ENCODE measurements at regions not wholly inside any gene's neighbourhood (a gene's known extent, or its start where the extent isn't known, plus 50 kb on each side); places are given as distances from the start of the nearest gene placed in this dataset.
"Not testable (repeated sequence)": the region's sequence is repeated elsewhere in the genome, so short reads cannot be mapped to it uniquely, and the experiment has no call there.

DNA sequence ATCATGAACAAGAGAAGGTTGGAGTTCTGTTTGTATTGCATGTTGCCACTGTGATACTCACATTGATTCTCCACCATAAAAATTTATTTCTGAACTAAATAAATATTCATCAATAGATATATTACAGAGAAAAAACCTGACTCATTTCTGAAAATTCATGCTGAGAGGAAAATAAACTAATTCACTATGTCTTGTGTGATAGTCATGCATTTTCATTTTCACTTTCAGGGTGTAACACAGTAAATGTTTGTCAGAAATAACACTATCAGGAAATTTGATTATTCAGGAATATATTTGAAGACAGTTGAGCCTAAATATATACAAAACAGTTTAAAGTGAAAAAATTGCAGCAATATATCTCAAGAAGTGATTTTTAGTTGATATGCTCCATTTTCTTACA lies 335.2 kb downstream of the KCNJ3 start:
- no peak for DNase-seq (ENCODE audit: low spot score)

DNA sequence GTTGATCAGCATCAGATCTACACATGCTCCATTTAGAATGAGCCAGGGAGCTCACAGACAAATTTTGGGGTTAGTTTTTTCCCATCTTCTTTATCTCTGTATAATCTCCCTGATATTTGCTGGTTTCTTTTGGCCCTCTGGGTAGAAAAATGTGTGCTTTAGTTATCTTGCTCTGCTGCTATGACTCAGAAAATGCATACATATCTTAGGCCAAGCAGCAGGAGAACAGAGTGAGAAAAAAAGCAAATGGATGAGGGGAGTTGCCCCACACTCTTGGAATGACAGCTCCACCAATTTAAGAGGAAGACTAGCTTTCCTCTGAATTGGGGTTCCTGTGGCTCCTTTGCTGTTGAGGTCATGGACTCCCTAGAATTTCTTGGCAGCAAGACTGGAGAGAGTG lies 331.8 kb downstream of the KCNJ3 start:
- no peak for DNase-seq (ENCODE audit: low spot score)

DNA sequence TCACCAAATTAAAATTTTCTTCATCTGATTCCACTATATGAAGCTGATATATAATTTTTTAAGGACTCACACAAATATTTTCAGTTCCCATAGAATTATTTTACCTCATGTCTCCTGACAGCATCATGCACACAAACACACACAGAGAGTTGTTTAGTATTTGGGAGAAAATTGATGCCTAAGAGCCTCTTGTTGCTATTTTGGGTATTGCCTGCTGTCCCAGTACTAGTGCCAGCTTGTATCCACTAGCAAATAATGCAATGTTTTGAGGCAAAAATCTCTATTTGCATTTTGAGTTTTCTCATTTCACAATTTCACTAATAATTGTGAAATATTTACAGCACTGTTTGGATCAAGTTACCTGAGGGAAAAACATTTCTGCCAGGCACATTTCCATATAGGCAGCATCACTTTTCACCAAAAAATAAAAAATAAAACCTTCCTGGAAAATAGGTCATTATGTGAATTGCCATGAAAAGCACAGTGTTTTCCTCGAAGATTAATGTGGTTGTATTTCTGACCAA lies 328.2 kb downstream of the KCNJ3 start:
- DNase-seq (ENCODE audit: low spot score): no peak

DNA sequence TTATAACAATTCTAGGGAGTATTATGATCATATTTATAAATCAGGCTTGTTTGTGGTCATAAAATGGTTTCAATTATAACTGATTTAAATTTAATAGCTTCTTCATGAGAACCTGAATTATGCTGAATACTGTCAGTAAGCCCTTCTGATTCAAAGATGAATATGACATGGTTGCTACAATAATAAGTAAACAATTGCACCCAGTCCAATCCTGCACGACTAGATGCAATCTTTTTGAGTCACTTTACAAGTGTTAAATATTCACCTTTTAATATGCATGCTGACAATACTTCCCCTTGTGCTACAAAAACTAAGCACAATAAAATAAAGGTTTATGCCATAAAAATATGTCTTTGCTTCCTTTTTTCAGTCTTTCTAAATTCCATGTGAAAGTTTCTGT lies 325.2 kb downstream of the KCNJ3 start:
- no peak for DNase-seq (ENCODE audit: low spot score)

DNA sequence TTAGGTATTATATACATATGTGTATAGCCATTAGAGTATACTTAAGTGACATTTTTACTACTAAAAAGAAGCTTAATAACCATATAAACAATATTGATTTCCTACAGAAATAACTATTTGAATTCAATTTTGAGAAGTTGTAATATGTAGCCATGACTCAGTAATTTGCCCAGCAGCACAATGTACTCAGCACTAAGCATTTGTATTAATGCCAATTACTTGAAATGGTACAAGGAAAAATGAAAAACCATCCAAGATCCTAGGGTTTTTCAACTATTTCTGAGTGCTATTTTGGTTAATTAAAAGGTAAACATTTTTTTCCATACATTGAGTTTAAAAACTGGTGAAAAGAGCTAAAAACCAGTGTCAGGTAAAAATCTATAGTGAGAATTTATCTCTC lies 324.0 kb downstream of the KCNJ3 start:
- DNase-seq (ENCODE audit: low spot score): no peak

DNA sequence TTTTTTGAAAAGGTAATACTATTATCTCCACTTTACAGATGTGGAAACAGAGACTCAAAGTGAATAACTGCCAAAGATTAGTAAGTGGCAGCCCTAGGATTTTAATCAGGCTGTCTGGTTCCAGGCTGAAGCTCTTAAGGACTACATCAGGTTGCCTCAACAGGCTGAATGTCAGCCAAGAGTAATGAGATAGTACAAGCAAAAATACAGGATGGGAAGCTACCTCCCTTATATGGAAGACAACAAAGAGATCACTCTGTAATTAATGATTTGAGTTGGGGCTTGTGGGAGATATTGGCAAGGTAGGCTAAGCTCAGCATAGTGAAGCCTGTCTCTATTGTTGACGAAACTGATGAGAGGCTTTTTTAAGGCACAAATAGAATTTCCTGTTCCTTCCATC lies 323.1 kb downstream of the KCNJ3 start:
- no peak for DNase-seq (ENCODE audit: low spot score)

DNA sequence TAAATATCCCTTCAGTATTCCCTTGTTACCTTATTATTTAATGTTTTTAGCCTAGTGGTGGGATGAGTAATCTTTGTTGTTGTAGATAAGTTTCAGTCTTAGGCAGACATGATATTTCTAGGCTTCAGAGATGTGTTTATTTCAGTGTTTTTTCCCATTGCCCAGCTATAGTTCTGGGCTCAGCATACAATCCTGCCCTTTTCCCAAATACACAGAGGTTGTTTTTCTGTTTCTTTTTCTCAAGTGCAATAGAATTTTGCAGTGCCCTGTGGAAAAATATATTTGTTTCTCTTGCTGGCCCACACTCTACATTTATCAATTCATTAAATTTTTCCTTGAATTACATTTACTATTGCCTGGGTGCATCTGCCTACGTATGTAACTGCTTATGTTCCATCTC lies 321.8 kb downstream of the KCNJ3 start:
- no peak for DNase-seq (ENCODE audit: low spot score)

DNA sequence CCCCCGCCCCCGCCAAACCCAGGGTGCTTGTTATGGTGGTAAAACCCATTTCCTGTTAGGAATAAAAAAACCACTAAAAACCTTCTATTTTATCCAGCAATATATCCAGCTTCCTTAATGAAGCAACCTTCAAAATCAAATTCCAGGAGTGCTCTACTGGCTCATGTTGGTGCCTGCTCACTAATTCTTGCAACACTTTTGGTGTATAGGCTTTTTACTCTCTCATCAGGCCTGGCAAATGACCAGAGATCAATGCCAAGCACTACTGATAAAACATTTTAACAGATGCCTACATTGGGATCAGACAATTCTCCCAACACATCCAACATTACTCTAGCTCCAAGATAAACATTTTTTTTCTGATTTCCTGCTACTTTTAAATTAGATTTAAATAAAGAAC lies 312.4 kb downstream of the KCNJ3 start:
- no peak for DNase-seq (ENCODE audit: low spot score)

DNA sequence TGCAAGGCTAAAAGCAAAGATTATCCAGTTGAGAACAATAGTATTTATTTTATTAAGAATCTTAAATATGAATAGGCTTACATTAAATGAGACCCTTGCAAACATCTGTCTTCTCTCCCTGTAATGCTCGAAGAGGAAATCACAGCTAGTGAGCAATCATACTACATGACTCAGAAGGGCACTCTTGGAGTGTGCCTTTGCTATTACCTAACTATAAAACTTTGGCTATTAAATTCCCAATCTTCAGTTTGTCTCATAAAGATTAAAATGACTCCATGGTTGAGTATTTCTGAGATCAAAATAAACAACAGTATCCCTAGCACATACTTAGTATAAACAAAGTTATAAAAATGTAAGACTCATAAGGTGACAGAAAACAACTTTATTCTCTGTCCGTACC lies 296.9 kb downstream of the KCNJ3 start:
- DNase-seq (ENCODE audit: low spot score): no peak

DNA sequence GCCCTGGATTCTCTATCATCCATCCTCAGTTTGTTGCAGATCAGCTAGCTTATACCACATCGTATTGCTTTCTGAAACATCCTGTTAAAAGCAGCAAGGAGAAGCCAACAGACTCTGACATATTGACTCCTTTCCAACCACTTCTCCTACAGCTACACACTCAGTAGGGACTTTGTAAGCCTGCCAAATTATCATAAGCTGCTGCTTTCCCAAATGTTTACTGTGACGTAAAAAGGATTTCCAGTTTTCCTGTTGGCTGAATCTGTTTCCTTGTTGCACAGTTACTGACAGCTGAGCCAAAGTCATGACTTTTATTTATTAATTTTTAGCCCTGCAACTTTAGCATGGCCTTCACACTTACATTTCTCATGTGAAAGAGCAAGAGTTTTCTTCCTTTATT lies 294.3 kb downstream of the KCNJ3 start:
- no peak for DNase-seq (ENCODE audit: low spot score)

DNA sequence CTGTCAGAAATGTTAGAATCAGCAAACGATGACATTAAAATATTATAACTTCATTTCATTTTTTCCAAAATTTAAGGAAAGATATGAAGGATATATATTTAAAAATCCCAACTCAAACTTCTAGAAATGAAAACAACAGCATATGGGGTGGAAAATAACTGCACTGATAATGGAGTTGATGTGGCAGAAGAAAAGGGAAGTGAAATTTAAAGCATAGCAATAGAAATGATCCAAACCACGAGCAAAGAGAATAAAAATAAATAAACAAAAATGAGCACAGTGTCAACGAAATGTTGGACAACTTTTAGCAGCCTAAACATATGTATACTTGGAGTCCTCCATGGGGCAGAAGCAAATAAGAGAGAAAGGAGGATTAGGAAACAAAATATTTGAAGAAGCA lies 280.2 kb downstream of the KCNJ3 start:
- no peak for DNase-seq (ENCODE audit: low spot score)

DNA sequence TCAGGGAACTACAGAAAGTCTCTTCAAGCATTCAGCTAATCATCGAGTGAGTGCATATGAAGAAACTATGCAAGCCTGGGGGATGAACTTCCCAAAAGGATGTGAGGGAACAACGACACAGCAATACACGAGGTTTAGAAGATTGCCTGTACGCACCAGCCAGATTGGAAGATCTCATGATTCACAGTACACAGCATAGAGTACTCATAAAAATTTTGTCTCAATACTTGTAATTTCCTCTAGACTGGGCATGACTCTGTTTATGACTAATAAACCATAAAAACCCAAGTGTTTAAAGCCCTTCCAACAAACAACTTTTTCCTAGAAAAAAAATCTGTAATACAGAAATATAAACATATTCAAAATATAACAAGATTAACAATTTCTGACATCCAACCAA lies 279.7 kb downstream of the KCNJ3 start:
- DNase-seq (ENCODE audit: low spot score): no peak

DNA sequence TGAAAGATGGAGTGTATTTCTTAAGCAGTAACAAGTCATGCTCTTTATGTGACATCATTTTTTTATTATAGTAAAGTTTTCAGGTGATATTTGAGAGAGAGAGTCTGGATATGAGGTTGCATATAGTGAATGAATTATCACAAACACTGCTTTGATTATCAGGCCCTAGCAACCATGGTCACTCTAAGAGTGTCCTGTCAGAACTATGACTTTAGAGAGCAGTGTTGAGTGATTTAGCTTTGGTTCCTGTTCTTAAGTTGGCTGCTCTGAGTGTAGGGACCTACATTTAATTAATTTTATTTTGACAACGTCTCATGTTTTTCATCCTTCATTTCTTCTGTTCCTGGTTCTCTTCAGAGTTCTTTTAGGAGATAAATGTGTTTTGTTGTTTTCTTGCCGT lies 275.5 kb downstream of the KCNJ3 start:
- no peak for DNase-seq (ENCODE audit: low spot score)

DNA sequence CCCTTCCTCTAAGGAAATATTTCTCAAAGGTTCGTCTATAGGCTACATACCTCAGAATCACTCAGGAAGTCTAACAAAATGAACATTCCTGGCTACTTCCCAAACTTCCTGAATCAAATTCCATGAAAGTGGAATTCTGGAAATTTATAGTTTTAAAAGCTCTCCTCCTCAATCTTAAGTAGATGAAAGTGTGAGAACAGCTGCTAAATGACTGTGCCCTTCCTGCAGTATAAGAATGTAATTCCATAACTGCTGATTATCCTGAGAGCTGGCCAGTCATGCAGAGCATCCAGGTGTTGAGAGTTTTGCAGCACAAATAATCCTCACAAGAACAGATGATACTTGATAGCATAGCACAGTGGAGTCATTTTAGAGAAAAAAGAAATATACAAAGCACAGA lies 265.0 kb downstream of the KCNJ3 start:
- no peak for DNase-seq (ENCODE audit: low spot score)

DNA sequence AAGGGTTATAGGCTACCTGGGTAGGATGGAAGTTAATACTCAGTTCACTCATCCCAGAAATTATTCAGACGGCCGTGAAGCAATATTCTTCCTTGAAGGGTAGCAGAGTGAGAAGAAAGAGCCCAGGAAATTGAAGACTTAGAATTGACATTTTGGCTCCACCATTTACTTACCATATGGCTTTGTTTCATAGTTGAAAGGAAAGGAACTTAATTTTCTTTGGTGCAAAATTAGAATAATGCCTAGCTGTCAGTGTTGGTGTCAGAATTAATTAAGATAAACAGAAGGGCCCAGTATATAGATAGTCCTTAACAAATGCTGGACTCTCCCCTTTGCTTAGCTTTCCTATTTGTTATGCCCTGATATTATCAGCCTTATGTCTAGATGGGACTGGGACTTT lies 263.2 kb downstream of the KCNJ3 start:
- no peak for DNase-seq (ENCODE audit: low spot score)

DNA sequence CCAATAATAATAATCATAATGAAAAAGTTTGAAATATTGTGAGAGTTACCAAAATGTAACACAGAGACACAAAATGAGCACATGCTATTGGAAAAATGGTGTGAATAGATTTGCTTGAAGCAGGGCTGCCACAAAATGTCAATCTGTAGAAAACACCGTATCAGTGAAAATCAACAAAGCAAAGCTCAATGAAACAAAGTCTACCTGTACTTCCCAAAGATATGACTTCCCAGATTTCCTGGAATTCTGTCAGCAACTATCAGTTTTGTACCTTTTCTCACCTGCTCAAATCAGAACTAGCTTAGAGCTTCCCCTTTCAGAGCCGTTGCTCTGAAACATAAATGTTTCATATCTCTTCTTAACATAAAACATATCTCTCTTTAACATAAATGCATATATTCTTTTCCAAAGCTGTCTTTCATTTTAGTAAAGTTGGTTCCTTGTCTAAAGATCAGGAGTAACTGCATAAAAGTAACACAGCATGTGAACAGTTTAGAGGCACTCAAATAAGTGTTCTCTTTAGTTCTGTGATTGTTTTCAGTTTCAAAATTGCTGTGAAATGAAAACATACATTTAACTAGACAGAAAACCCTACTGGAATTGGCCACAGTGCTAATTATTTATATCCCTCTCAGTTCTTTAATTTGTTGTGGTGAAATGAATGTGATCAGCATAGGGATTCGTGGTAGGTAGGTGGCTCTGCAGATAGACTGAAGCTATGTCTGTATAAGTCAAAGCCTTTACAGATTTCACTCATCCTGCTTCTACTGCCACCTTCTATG lies 262.5 kb downstream of the KCNJ3 start:
- DNase-seq (ENCODE audit: low spot score): no peak

DNA sequence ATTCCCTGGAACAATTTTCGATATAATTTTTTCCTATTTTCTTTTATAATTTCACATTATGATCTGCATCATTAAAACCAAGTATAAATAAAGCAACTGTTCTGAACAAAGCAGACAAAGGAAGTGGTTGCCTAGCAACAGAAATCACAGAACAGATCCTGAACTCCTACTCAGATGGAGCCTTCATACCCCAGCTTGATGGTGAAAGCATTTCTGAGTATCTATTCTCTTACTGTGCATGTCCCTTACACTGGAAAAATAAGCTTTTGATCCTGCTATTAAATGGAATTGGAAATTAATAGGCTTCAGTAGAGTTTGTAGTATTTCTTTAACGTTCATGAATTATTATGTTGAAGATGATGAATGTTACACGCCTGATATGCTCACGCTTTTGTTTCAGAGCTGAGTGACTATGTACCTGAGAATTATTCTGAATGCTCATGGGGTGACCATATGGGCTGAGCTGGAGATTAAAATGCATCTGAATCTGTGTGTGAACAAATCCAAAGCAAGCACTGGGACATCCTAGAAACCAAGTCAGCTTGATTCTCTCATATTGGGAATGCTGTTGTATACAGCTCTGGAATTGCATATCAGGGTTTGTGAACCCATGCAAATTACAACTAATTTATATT lies 254.0 kb downstream of the KCNJ3 start:
- DNase-seq (ENCODE audit: low spot score): no peak

DNA sequence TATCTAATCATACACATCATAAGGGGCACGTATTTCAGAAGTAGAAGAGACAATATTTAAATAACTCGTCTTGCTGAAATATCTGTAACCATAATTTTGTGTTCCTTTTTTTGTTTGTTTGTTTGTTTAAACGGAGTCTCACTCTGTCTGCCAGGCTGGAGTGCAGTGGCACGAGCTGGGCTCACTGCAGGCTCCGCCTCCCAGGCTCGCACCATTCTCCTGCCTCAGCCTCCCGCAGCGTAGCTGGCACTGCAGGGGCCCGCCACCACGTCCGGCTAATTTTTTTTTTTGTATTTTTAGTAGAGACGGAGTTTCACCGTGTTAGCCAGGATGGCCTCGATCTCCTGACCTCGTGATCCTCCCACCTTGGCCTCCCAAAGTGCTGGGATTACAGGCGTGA lies 248.9 kb downstream of the KCNJ3 start:
- not testable (repeated sequence) for DNase-seq (ENCODE audit: low spot score)

DNA sequence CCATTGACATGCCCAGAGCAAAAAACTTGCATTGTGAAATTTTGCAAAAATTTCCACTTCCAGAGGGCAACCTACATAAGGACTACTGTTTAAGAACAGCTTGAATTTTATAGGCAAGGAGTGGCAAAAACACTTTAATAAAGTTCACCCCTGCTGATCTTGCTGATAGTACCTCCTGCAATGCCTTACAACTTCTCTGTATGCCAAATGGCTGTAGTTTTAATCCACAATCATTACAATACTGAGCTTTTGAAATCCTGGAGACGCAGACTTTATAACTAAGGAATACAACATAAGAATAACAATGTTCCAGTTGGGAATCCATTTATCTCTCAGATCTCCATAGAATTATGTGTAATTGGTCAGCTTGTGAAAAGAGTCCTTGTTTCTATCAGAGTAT lies 247.5 kb downstream of the KCNJ3 start:
- DNase-seq (ENCODE audit: low spot score): no peak

DNA sequence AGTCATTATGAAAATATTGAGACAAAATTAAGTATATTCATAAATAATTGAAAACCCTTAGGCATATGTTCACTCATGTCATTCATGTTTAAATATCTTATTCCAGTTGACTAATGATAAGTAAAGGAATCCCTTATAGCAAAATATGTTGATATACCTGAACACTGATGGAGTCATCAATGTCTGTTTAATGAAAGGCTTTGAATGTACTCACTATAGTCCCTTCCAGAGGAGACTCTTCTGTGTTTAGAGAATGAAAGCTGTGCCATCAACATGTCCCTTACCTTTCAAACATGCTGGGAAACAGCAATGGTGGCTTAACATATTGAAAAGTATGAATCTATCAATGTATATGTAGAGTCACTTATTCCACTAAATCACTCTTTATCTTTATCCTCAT lies 242.9 kb downstream of the KCNJ3 start:
- DNase-seq (ENCODE audit: low spot score): no peak

DNA sequence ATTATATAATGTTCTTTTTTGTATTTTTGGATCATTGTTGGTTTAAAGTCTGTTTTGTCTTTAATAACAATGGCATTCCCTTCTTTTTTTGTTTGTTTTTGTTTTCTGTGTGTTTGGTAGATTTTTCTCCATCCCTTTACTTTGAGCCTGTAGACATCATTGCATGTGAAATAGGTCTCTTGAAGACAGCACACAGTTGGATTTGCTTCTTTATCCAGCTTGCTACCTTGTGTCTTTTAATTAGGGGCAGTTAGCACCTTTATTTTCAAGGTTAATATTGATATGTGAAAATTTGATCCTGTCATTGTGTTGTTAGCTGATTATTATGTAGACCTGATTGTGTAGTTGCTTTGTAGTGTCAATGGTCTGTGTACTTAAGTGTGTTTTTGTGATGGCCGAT lies 235.7 kb downstream of the KCNJ3 start:
- no peak for DNase-seq (ENCODE audit: low spot score)

DNA sequence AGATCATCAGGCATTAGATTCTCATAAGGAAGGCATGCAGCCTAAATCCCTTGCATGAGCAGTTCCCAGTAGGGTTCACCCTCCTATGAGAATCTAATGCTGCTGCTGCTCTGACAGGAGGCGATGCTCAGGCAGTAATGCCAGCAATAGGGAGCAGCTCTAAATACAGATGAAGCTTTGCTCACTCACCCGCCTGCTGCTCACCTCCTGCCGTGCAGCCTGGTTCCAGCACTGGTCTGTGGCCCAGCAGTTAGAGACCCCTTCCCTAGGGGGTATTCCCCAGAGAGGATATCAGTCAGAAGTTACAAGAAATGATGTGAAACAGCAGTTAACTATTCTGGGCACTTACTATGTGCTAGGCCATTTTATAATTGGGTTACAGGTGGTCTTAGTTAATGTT lies 226.0 kb downstream of the KCNJ3 start:
- no peak for DNase-seq (ENCODE audit: low spot score)

DNA sequence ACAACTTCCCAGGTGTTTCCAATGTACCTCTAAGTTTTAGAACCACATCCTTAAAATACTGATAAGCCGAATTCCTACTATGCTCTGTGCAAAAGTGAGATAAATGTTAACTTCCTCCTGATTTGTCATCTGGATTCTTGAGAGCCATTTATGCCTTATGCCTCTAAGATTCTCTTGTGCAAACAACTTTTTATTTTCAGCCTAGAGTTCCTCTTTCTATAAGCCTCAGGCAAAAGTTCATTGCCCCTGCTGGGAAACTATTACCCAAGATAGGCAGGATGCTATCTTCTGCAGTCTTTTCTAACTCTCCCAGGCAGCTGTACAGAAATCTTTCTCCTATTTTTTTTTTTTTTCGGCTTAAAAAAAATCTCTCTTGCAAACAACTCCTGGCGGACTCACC lies 216.1 kb downstream of the KCNJ3 start:
- DNase-seq (ENCODE audit: low spot score): no peak

DNA sequence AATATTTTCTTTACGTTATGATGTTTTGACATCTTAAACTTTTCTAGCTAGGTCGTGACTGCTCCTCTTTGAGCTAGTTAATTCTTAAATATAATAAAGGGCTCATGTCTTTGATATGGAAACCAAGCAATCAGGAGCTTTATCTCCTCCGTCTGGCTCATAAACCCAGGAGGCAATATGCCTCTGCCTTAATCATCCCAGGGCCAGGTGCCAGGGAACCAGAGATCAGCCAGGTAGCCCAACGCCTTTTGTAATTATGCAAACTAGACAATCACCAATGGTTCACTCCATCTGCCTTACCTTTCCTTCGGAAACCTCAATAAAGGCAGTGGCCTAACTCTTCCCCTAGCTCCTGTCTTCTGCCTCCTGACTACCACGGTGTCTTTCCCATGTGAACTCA lies 213.7 kb downstream of the KCNJ3 start:
- no peak for DNase-seq (ENCODE audit: low spot score)
